GM21526 (cell line): ENCODE measurements at regions not wholly inside any gene's neighbourhood (a gene's known extent, or its start where the extent isn't known, plus 50 kb on each side); places are given as distances from the start of the nearest gene placed in this dataset.
"Not testable (repeated sequence)": the region's sequence is repeated elsewhere in the genome, so short reads cannot be mapped to it uniquely, and the experiment has no call there.

Experiments
- ATAC-seq: cut with Tn5 transposase; IDR thresholded peaks from one replicate; pipeline ENCODE4 v1.9.1; 2021; ENCODE audit warnings: moderate library complexity; ENCODE audit not compliant: unreplicated experiment, low FRiP score

- ATAC-seq, result no peak
Observed at GRCh38 chr4:12414181-12414812, 985.6 kb upstream of the HS3ST1 start.

- no peak for ATAC-seq
Observed at GRCh38 chr4:12411072-12411471, 982.4 kb upstream of the HS3ST1 start.

- no peak for ATAC-seq
Observed at GRCh38 chr4:12409507-12410190, 981.0 kb upstream of the HS3ST1 start.

GRCh38 chr4:12408364-12408763 is 979.7 kb upstream of the HS3ST1 start:
- no peak for ATAC-seq

GRCh38 chr4:12403175-12403574 is 974.5 kb upstream of the HS3ST1 start:
- ATAC-seq, result no peak

GRCh38 chr4:12399781-12400180 is 971.1 kb upstream of the HS3ST1 start:
- ATAC-seq, result no peak

- no peak for ATAC-seq
Observed at GRCh38 chr4:12393631-12394262, 965.1 kb upstream of the HS3ST1 start.

GRCh38 chr4:12389604-12390003 is 960.9 kb upstream of the HS3ST1 start:
- no peak for ATAC-seq

GRCh38 chr4:12382567-12382966 is 953.9 kb upstream of the HS3ST1 start:
- ATAC-seq, result no peak

GRCh38 chr4:12379191-12379590 is 950.5 kb upstream of the HS3ST1 start:
- no peak for ATAC-seq

- ATAC-seq, result no peak
Observed at GRCh38 chr4:12375805-12376204, 947.1 kb upstream of the HS3ST1 start.

GRCh38 chr4:12365869-12366268 is 937.2 kb upstream of the HS3ST1 start:
- not testable (repeated sequence) for ATAC-seq

GRCh38 chr4:12360391-12360790 is 931.7 kb upstream of the HS3ST1 start:
- no peak for ATAC-seq

GRCh38 chr4:12359420-12359819 is 930.7 kb upstream of the HS3ST1 start:
- no peak for ATAC-seq

GRCh38 chr4:12333083-12333482 is 904.4 kb upstream of the HS3ST1 start:
- not testable (repeated sequence) for ATAC-seq

- no peak for ATAC-seq
Observed at GRCh38 chr4:12324965-12325364, 896.3 kb upstream of the HS3ST1 start.

GRCh38 chr4:12319765-12320164 is 891.1 kb upstream of the HS3ST1 start:
- ATAC-seq, result no peak

- ATAC-seq, result no peak
Observed at GRCh38 chr4:12304905-12305304, 876.2 kb upstream of the HS3ST1 start.

GRCh38 chr4:12296366-12296765 is 867.7 kb upstream of the HS3ST1 start:
- no peak for ATAC-seq

GRCh38 chr4:12293906-12294525 is 865.3 kb upstream of the HS3ST1 start:
- no peak for ATAC-seq

- ATAC-seq, result no peak
Observed at GRCh38 chr4:12286351-12286750, 857.7 kb upstream of the HS3ST1 start.
